ENCODE measurements at regions not wholly inside any gene's neighbourhood (a gene's known extent, or its start where the extent isn't known, plus 50 kb on each side); places are given as distances from the start of the nearest gene placed in this dataset.
A peak's percentile ranks its signal among the peaks of the same experiment; 100 is the strongest.

DNA sequence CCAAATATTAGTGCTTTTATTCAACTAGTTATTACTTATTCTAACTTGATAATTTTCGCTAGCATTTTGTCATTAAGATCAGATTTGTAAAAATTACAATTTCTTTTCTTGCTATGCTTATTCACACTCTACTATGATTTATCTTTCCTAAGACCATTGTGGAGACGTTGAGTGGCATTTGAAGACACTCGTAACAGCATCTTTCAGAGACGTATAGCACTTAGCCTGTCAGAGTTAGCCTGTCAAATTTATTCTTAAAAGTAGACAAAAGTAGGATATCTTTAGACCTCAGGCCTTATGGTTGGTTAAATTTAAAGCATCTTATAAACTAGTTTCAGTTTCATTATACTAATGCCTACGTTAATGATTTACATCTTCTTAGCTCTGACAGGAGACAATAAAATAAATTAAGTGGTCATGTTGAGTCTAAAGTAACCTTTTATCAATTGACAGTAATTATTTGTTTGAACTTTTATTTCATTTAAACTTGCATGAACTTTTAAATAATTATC lies 1410.1 kb downstream of the MRPL39 start:
- DNase-seq, result no peak

DNA sequence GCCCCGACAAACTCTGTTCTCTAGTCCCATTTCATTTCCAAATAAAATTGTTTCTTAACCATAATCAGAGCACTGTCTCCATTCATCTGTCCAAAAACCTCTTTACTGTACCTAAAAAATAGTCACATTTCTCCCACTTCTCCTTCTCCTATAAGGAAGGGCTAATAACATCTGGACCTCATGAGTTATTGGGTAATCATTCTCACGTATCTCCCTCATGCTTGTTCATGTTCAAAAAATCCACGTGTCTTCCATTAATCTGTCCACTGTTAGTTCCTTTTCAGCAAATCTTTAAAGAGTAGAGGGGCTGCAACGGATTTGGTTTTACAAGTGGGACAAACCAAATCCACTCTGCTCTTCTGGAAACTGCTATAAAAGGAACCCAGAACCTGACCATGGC lies 1418.8 kb downstream of the MRPL39 start:
- DNase-seq, result no peak

GRCh38 chr21:24183077-24183476 lies 1424.2 kb downstream of the MRPL39 start:
- no peak for DNase-seq

GRCh38 chr21:24179110-24179509 lies 1428.2 kb downstream of the MRPL39 start:
- DNase-seq, result no peak

DNA sequence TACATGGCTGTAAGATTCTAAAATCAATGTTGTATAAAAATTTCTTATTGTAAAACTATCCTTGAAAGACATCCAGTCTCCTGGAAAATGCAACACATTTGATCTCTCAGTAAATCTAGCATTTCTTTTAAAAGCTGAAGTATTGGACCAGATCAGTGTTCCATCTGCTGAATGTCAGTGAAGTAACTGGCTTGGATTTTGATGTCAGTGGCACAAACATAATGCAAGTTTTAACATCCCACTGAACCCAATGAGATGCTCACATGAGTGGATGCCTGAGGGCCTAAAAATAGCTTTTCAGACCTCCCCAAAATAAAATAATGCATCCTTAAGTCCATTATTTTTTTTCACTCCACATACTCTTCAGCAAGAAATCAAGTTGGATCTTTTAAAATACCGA lies 1432.2 kb downstream of the MRPL39 start:
- DNase-seq, result no peak

- no peak for DNase-seq
Observed at GRCh38 chr21:24171736-24172135, 1435.5 kb downstream of the MRPL39 start.

DNA sequence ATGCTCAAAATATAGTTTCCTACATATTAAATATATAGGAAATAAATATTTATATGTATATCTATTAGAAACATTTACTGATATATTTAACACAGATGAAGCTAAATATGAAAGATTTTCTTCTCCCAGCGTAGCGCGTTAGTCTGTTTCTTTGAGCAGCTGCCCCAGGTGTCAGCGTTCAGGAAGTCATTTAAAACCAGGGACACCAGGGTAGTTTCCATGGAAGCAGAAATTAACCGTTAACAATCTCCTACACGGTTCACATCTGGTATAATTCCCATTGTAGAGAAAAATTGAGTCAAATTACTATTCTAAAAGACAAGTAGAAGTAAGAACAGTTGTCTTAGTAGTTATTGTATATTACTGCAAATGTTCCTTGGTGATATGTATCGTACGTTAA lies 1443.7 kb downstream of the MRPL39 start:
- DNase-seq, result peak; percentile 52

GRCh38 chr21:24160528-24160927 lies 1446.8 kb downstream of the MRPL39 start:
- DNase-seq, result no peak

- no peak for DNase-seq
Observed at GRCh38 chr21:24153137-24153536, 1454.1 kb downstream of the MRPL39 start.

- no peak for DNase-seq
Observed at GRCh38 chr21:24150753-24151152, 1456.5 kb downstream of the MRPL39 start.

- DNase-seq, result no peak
Observed at GRCh38 chr21:24148461-24148860, 1458.8 kb downstream of the MRPL39 start.

- no peak for DNase-seq
Observed at GRCh38 chr21:24147674-24148073, 1459.6 kb downstream of the MRPL39 start.

DNA sequence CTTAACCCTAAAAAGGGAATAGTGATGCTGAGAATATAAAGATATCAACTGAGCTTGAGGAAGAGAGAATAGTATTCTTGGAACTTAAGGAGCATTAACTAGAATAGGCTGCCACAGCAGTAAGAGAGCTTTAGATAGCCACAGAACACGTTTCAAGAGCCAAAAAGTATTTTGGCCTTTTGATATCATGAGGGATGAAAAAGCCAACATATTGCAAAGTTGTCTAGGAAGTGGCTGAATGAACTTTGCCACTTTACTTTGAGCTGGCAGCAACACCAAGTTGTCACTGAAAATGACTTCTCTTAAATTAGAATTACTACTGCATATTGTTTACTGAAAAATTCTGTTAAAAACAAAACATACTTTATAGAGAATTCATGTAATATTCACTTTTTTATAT lies 1476.2 kb downstream of the MRPL39 start:
- DNase-seq, result no peak

DNA sequence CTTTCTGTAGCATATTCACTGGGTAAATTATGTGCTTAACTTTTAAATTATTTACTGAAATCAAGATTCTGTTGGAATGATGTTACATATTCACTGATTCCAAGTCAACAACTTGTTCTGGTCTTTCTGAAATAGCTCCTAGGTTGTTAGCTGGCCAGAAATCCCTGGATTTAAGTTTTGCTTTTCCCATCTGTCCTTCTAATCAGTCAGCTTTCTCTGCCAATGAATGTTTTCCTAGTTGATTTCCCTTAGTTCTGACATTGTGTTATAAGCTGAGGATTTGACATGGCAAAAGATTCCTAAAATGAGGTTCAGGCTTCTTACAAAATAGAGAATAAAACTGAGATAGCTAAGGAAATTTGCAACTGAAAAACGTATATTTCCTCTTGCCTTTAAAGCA lies 1479.6 kb downstream of the MRPL39 start:
- no peak for DNase-seq

DNA sequence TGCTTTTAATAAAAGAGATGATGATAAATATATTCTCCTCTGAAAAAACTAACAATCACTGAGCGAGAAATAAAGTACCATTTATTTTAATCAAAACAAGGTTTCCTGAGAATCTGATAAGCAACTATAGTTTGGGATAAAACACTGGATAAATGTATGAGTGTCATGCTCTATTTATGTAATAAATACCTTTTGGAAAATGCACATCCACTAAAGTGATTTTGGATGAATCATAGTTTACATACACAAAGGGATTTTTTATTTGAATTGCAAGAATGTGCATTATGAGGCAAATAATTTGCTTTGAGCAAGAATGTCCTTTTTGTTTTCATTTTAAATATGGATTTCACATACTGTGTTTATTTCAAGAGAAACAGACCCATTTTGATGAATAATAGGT lies 1483.5 kb downstream of the MRPL39 start:
- DNase-seq, result no peak

GRCh38 chr21:24118738-24119459 lies 1488.4 kb downstream of the MRPL39 start:
- DNase-seq, result no peak

- no peak for DNase-seq
Observed at GRCh38 chr21:24115141-24115540, 1492.1 kb downstream of the MRPL39 start.

DNA sequence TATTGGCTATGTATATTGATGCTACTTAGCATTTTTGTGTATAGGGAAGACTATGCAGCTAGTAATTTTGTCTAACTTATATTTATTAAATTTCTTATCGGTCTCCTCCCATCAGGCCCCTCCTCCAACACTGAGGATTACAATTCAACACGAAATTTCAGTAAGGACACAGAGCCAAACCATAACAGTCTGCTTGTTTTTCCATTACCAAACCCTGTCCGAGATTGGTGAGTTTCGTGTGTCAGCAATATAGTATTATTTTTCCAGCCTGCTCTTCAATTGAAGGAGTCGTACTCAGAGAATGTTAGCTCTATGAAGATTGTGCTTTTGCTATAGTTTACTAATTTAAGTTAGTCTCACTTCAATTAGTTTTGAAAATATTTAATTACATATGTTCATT lies 1495.3 kb downstream of the MRPL39 start:
- no peak for DNase-seq

- no peak for DNase-seq
Observed at GRCh38 chr21:24110846-24111245, 1496.4 kb downstream of the MRPL39 start.

- DNase-seq, result no peak
Observed at GRCh38 chr21:24097181-24097580, 1510.1 kb downstream of the MRPL39 start.

DNA sequence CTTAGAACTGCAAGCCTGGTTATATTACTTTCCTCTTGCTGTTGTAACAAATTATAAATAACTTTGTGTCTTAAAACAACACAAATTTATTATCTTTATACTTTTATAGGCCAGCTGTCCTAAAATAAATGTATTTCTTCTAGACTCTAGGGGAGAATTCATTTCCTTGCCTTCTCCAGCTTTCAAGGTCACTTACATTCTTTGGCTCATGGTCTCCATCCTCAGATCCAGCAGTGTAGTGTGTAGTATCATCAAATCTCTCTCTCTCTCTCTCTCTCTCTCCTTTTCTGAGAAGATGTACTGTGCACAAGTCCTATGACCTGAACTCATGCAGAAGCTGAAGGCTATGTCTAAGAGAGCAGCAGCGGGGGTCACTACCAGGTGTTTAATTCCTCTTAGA lies 1510.6 kb downstream of the MRPL39 start:
- no peak for DNase-seq

GRCh38 chr21:24093032-24093431 lies 1514.2 kb downstream of the MRPL39 start:
- no peak for DNase-seq

GRCh38 chr21:24076179-24076578 lies 1531.1 kb downstream of the MRPL39 start:
- DNase-seq, result no peak

DNA sequence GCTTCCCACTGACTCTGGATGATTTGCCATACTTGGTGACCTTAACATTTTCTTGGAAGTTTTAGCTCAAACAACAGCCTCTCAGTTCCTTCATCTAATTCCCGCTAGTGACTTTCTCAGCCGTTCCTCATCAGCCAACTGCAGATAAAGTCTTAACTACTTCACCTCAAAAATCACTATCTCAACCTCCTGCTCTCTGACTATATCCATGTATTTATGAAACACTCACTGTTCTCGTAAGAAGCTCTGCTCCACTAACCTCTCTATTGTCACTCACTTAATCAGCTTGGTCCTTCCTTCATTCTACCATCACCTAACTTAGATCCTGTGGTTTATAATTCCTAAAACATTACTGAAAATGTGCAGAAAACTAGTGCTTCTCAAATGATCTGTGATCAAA lies 1551.6 kb downstream of the MRPL39 start:
- DNase-seq, result no peak

DNA sequence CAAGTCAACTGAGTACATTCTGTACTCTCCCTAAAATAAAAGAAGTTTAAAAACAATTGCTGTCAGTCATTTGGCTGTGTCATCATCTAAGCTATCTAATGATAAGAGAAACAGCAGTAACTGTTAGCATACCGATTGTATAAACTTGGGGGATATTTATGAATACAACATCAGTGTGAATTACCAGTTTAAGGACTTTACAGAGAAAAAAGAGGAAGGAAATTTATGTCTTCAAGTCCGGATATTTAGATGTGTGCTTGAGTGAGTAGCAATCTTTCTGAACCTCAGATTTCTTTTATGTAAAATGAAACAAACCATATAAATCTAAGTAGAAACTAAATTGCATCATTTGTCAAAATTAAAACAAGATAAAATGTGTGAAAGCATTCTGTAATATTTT lies 1557.0 kb downstream of the MRPL39 start:
- no peak for DNase-seq
